GM12878 (cell line): ENCODE measurements at regions not wholly inside any gene's neighbourhood (a gene's known extent, or its start where the extent isn't known, plus 50 kb on each side); places are given as distances from the start of the nearest gene placed in this dataset.

Experiments used
- ATF7 ChIP-seq: fragments of 450-650 bp; IDR thresholded peaks from 2 replicates; pipeline ENCODE4 v1.6.1; 2016; ENCODE audit warnings: low read depth, mild to moderate bottlenecking
- BRCA1 ChIP-seq: IDR thresholded peaks from 2 replicates; pipeline ENCODE4 v1.6.1; 2011; ENCODE audit warnings: low read depth, low read length, improper control_type of control experiment
- CEBPB ChIP-seq, 2 experiments: fragments of 150-350 bp in 1 of 2; IDR thresholded peaks; 2 replicates each; pipeline ENCODE4 v1.6.1; 2012 to 2014; ENCODE audit warnings: low read depth in 2 of 2, low read length in 2 of 2, borderline replicate concordance in 1 of 2, inconsistent platforms in 1 of 2
- CTCF ChIP-seq, 3 experiments: IDR thresholded peaks in 2 of 3; conservative IDR thresholded peaks in 1 of 3; 2 replicates each; pipeline ENCODE4 v1.5.1; 2011; ENCODE audit warnings: low read depth in 3 of 3, low read length in 3 of 3, mild to moderate bottlenecking in 3 of 3, control low read depth in 2 of 3, moderate library complexity in 2 of 3, inconsistent platforms in 1 of 3, mixed read lengths in 1 of 3; ENCODE audit not compliant: control insufficient read depth in 2 of 3, insufficient read depth in 1 of 3; ENCODE audit errors: extremely low read depth in 1 of 3
- HDAC6 ChIP-seq: fragments of 200-600 bp; sonication (generic); IDR thresholded peaks from one replicate; pipeline ENCODE4 v1.8.0; 2017; ENCODE audit warnings: antibody characterized with exemption; ENCODE audit not compliant: unreplicated experiment
- NKRF ChIP-seq: fragments of 450-650 bp; conservative IDR thresholded peaks from 2 replicates; pipeline ENCODE4 v1.6.1; 2017; ENCODE audit warnings: mild to moderate bottlenecking, moderate library complexity
- PBX3 ChIP-seq: IDR thresholded peaks from 2 replicates; pipeline ENCODE4 v1.6.1; 2011; ENCODE audit warnings: mild to moderate bottlenecking, low read depth, low read length, moderate library complexity; ENCODE audit not compliant: insufficient replicate concordance
- POLR2A ChIP-seq: IDR thresholded peaks from 2 replicates; pipeline ENCODE4 v1.6.1; 2011; ENCODE audit warnings: low read depth, mild to moderate bottlenecking, low read length
- RAD21 ChIP-seq: IDR thresholded peaks from 2 replicates; pipeline ENCODE4 v1.6.1; 2011; ENCODE audit warnings: mild to moderate bottlenecking, low read depth, low read length, moderate library complexity; ENCODE audit not compliant: insufficient read depth
- REST ChIP-seq: IDR thresholded peaks from 2 replicates; pipeline ENCODE4 v1.6.1; 2012; ENCODE audit warnings: mild to moderate bottlenecking, low read depth, low read length
- RFX5 ChIP-seq: IDR thresholded peaks from 2 replicates; pipeline ENCODE4 v1.6.1; 2011; ENCODE audit warnings: low read depth, low read length, improper control_type of control experiment
- SPI1 ChIP-seq: IDR thresholded peaks from 2 replicates; pipeline ENCODE4 v1.6.1; 2011; ENCODE audit warnings: low read depth, mild to moderate bottlenecking, low read length, moderate library complexity, borderline replicate concordance; ENCODE audit not compliant: insufficient read depth
- TAF1 ChIP-seq: IDR thresholded peaks from 2 replicates; pipeline ENCODE4 v1.6.1; 2011; ENCODE audit warnings: mild to moderate bottlenecking, low read depth, low read length, borderline replicate concordance

GRCh38 chr12:24012528-24012927 lies 63.1 kb upstream of the SOX5 start:
- TF ChIP-seq CEBPB (IDR thresholded peaks at IDR 0.05; ENCODE audit: borderline replicate concordance in 1 of 2, low read depth in 2 of 2, low read length in 2 of 2) (no peak), RFX5 (no peak), BRCA1 (no peak), SPI1 (no peak), PBX3 (no peak), REST (no peak), CTCF (IDR thresholded peaks at IDR 0.05 in 2 of 3, conservative IDR thresholded peaks at IDR 0.05 in 1 of 3; ENCODE audit: control insufficient read depth in 2 of 3, extremely low read depth in 1 of 3, insufficient read depth in 1 of 3, low read depth in 3 of 3, low read length in 3 of 3) (peak in 1 of 3 experiments; percentile 34; a peak in 1 of 6 replicates), POLR2A (no peak), NKRF (no peak), RAD21 (no peak), TAF1 (no peak), ATF7 (no peak), HDAC6 (no peak)
